ENCODE measurements at regions not wholly inside any gene's neighbourhood (a gene's known extent, or its start where the extent isn't known, plus 50 kb on each side); places are given as distances from the start of the nearest gene placed in this dataset.
"Not testable (repeated sequence)": the region's sequence is repeated elsewhere in the genome, so short reads cannot be mapped to it uniquely, and the experiment has no call there.

- no peak for TF ChIP-seq CTCF (IDR thresholded peaks at IDR 0.05; ENCODE audit: low read length, missing control alignments)
- no peak for DNase-seq (ENCODE audit: low read depth)
- H3K4me3 ChIP-seq (replicated peaks; ENCODE audit: low read depth, low read length) = no peak overlapping the region
These were observed 239.3 kb upstream of the C16orf82 start for GRCh38 chr16:26827386-26827785.

DNA sequence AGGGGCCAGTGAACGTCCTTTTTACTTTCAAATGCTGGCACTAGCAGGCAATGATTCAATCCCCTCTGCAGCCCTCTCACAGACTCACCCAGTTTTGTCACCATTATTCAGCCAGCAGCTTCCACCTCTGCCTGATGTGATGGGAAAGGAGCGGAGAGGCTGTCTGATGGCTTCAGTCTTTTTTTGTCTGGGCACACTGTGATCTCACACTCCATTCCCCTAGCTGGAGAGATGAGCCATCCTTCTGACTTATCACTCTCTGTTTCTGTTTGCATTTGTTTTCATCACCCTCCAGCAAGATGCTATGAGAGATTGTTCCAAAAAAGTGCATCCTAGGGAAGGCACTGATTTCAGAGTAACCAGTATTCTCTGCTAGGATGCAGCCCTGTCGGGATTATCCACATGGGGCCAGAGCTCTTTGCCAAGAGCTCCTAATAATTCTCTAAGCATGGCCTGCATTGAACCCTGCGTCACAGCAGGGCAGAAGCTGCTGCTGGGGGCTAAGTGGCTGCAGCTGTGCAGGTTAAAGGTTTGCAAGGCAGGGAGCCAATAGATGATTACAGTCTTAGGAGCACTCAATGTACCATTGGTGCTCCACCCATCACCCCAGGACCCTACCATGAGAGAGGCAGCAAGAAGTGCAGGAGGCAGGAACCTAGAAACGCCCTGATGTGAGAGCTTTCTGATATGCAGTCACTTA, 236.1 kb upstream of the C16orf82 start:
- no peak for DNase-seq (ENCODE audit: low read depth)
- no peak overlapping the region for H3K4me3 ChIP-seq (replicated peaks; ENCODE audit: low read depth, low read length)
- no peak for TF ChIP-seq CTCF (IDR thresholded peaks at IDR 0.05; ENCODE audit: low read length, missing control alignments)

DNA sequence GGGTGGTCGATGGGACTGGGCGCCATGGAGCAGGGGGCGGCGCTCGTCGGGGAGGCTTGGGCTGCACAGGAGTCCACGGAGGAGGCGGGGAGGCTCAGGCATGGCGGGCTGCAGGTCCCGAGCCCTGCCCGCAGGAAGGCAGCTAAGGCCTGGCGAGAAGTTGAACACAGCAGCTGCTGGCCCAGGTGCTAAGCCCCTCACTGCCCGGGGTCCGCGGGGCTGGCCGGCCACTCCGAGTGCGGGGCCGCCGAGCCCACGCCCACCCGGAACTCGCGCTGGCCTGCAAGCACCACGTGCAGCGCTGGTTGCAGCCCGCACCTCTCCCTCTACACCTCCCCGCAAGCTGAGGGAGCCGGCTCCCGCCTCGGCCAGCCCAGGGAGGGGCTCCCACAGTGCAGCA, 230.6 kb upstream of the C16orf82 start:
- not testable (repeated sequence) for H3K4me3 ChIP-seq (replicated peaks; ENCODE audit: low read depth, low read length); DNase-seq (ENCODE audit: low read depth)

DNA sequence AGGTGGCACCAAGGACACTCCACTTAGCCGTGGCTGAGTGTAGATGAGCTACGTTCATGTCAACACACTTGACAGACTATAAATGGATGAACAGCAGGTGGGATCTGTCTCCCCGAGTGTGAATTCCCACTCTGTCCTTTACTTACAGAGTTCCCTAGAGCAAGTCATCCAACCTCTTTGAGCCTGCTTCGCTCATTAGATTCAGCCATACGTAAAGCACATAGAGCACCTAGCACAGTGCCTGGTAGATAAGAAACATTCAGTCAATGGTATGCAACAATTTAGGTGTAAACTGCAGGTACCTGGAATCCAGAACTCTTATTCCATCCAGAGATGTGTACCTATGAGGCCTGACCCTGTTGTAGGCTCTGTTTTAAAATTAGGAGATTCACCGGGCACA, 227.8 kb upstream of the C16orf82 start:
- no peak for DNase-seq (ENCODE audit: low read depth)
- TF ChIP-seq CTCF (IDR thresholded peaks at IDR 0.05; ENCODE audit: low read length, missing control alignments) = no peak
- no peak overlapping the region for H3K4me3 ChIP-seq (replicated peaks; ENCODE audit: low read depth, low read length)

- no peak for TF ChIP-seq CTCF (IDR thresholded peaks at IDR 0.05; ENCODE audit: low read length, missing control alignments)
- no peak overlapping the region for H3K4me3 ChIP-seq (replicated peaks; ENCODE audit: low read depth, low read length)
- no peak for DNase-seq (ENCODE audit: low read depth)
These were observed 226.0 kb upstream of the C16orf82 start for GRCh38 chr16:26840691-26841090.

DNA sequence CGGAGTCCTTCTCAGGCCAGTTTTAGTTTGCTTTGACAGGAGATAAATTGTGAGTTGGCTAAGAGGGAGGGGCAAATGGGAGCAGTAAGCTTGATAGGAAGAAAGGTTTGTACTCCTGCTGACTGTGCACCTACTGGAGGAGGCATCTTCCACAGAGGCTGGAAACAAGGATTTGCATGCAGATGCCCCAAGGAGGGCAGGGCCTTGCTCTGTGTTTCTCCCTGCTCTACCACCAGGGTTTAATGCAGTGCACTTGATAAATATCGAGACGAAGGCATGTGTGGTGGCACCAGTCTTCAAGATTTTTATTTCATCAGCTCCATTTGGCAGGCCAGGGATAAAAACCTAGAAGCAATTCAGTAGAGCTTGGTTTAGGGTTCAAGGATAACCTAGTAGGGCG, 210.5 kb upstream of the C16orf82 start:
- DNase-seq (ENCODE audit: low read depth) = no peak
- no peak overlapping the region for H3K4me3 ChIP-seq (replicated peaks; ENCODE audit: low read depth, low read length)
- no peak for TF ChIP-seq CTCF (IDR thresholded peaks at IDR 0.05; ENCODE audit: low read length, missing control alignments)

DNA sequence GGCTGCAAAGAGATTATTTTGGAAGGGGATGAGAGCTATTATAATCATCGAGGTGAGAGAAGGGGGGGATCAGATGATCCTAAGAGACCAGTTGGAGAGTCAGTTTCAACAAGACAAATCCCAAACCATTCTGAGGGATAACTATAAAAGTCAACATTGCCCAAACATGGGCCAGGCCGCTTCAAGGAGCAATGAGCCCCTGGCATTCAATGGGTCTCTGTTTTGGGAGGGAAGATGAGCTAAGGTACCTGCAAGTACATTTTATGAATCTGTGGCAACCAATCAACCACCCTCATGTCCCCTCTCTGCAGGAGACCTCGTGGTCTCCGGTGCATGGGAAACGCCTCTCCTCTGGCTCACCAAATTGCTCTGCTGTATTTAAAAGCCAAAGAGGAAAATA, 209.9 kb upstream of the C16orf82 start:
- no peak overlapping the region for H3K4me3 ChIP-seq (replicated peaks; ENCODE audit: low read depth, low read length)
- no peak for DNase-seq (ENCODE audit: low read depth)
- TF ChIP-seq CTCF (IDR thresholded peaks at IDR 0.05; ENCODE audit: low read length, missing control alignments) = no peak
